ENCODE measurements at regions not wholly inside any gene's neighbourhood (a gene's known extent, or its start where the extent isn't known, plus 50 kb on each side); places are given as distances from the start of the nearest gene placed in this dataset.

DNA sequence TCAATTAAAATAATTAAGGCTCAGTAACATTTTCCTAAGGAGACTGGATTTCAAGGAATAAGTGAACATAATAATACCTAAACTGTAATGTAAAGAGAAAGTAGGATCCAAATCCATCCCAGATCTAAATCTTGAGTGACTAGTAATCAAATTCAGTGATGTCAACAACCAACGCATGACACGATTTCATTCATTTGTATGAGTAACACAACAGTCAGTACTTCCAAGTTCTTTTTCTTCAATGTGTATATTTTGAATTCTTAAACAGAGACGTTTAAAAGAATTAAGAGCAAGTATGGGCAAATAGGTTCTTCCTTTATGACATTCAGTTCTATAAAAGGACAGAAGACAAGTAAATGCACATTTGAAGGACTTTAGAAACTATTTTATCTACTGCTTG lies 104.3 kb upstream of the CNTN1 start:
- H3K4me3 ChIP-seq: no peak overlapping the region
- TF ChIP-seq, protein P1, sequence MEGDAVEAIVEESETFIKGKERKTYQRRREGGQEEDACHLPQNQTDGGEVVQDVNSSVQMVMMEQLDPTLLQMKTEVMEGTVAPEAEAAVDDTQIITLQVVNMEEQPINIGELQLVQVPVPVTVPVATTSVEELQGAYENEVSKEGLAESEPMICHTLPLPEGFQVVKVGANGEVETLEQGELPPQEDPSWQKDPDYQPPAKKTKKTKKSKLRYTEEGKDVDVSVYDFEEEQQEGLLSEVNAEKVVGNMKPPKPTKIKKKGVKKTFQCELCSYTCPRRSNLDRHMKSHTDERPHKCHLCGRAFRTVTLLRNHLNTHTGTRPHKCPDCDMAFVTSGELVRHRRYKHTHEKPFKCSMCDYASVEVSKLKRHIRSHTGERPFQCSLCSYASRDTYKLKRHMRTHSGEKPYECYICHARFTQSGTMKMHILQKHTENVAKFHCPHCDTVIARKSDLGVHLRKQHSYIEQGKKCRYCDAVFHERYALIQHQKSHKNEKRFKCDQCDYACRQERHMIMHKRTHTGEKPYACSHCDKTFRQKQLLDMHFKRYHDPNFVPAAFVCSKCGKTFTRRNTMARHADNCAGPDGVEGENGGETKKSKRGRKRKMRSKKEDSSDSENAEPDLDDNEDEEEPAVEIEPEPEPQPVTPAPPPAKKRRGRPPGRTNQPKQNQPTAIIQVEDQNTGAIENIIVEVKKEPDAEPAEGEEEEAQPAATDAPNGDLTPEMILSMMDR (IDR thresholded peaks at IDR 0.05): no peak
- TF ChIP-seq POLR2A (IDR thresholded peaks at IDR 0.05): no peak
- intact Hi-C loops (cut with DNase I): no loop called here
- H3K9me3 ChIP-seq: no peaks in the 10 kb centered on the region
- H3K36me3 ChIP-seq: no peaks in the 10 kb centered on the region
- 59% methylated on average over 3 of the region's 3 CpGs for WGBS (ENCODE audit: insufficient coverage, low coverage, low lambda C conversion rate, missing lambda C conversion rate)
- no peaks in the 10 kb centered on the region for H3K27me3 ChIP-seq
- no peak overlapping the region for H3K27ac ChIP-seq
- no peak for ATAC-seq
- DNase-seq: no peak
- H3K4me1 ChIP-seq: no peaks in the 10 kb centered on the region

DNA sequence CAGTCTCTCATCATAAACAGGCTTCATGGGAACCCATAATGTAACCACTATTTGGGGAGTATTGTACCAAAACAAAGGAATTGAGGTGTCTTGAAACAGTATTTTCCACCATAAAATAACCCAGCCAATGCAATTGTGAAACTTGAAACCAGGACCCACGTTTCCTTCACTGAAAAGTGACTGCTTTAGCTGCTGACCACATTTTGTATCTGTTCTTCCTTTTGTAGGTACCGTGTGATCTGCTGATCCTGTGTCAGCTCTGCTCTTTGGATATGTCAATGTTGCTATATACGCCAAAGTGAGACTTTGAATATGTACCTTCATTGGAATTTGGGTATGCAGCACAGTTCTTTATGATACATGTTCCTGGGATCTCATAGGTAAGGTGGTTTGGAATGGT lies 95.1 kb upstream of the CNTN1 start:
- Histone ChIP-seq H3K27me3 (no peaks in the 10 kb centered on the region), H3K4me1 (no peaks in the 10 kb centered on the region), H3K36me3 (no peaks in the 10 kb centered on the region), H3K4me3 (no peak overlapping the region), H3K27ac (no peak overlapping the region), H3K9me3 (no peaks in the 10 kb centered on the region)
- 24% methylated on average over 3 of the region's 3 CpGs for whole genome bisulfite sequencing (ENCODE audit: insufficient coverage, low coverage, low lambda C conversion rate, missing lambda C conversion rate)
- DNase-seq (no peak), ATAC-seq (no peak)
- TF ChIP-seq, protein P1 (IDR thresholded peaks at IDR 0.05): no peak
- TF ChIP-seq POLR2A (IDR thresholded peaks at IDR 0.05): no peak
- intact Hi-C loops (cut with DNase I): no loop called here

DNA sequence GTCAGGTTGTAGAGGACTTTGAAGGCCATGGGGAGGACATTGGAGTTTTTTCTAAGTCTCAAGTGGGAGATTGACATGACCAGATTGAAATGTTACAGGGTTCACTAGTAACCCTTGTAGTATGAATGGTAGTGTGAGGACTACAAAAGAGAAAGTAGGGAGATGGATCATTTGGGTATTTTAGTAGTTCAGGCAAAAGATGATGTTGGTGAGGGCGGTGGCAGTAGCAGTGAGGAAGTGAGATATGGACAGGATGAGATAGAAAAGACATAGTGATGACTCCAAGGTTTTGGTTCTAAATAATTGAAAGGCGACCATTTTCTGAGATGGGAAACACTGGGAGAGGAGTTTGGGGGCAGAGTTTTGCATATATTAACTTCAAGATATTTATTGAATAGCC lies 94.2 kb upstream of the CNTN1 start:
- ATAC-seq: no peak
- no peak overlapping the region for H3K27ac ChIP-seq
- no peaks in the 10 kb centered on the region for H3K4me1 ChIP-seq
- 21% methylated on average over 2 of the region's 2 CpGs for WGBS (ENCODE audit: insufficient coverage, low coverage, low lambda C conversion rate, missing lambda C conversion rate)
- no peak overlapping the region for H3K4me3 ChIP-seq
- intact Hi-C loops (cut with DNase I): no loop called here
- no peak for DNase-seq
- no peaks in the 10 kb centered on the region for H3K27me3 ChIP-seq
- no peak for TF ChIP-seq POLR2A (IDR thresholded peaks at IDR 0.05)
- TF ChIP-seq, protein P1 (IDR thresholded peaks at IDR 0.05): no peak
- H3K9me3 ChIP-seq: no peaks in the 10 kb centered on the region
- no peaks in the 10 kb centered on the region for H3K36me3 ChIP-seq

DNA sequence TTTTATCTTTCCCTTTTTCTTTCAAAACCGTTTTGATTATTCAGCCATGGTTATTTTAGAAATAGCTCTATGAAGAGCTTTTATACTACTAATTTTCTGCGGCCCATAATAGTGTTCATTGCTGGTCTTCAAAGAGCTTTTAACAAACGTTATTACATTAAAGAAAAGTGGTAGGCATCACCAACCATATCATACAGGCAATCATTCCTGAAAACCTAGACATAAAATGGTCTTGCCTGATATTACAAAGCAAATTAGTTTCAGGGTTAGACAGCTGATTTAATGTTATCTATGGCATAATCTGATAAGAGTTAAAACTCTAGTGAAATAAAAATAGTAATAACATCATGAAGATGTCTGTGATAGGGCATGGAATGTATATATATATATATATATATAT lies 89.7 kb upstream of the CNTN1 start:
- Histone ChIP-seq H3K9me3 (no peaks in the 10 kb centered on the region), H3K36me3 (no peaks in the 10 kb centered on the region), H3K27ac (no peak overlapping the region), H3K4me3 (no peak overlapping the region), H3K27me3 (no peaks in the 10 kb centered on the region), H3K4me1 (no peaks in the 10 kb centered on the region)
- TF ChIP-seq, protein P1 (IDR thresholded peaks at IDR 0.05): no peak
- no peak for TF ChIP-seq POLR2A (IDR thresholded peaks at IDR 0.05)
- ATAC-seq (no peak), DNase-seq (no peak)
- 32% methylated on average over 3 of the region's 3 CpGs for WGBS (ENCODE audit: insufficient coverage, low coverage, low lambda C conversion rate, missing lambda C conversion rate)
- intact Hi-C loops (cut with DNase I): no loop called here

DNA sequence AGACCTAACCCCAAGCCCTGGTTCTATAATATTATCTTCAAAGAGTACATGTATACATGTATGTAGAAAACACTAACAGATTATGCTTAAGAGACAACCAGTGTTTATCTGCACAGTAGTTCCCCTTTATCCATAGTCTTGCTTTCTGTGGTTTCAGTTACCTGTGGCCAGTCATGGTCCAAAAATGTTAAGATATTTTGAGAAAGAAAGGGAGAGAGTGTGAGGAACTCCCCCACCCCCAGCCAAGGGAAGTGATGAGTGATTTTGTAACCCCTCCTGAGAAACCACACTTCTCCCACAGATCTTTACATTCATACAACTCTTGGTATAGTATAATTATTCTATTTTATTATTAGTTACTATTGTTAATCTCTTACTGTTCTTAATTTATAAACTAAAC lies 77.3 kb upstream of the CNTN1 start:
- ATAC-seq: no peak
- H3K4me3 ChIP-seq: no peak overlapping the region
- intact Hi-C loops (cut with DNase I): no loop called here
- TF ChIP-seq, protein P1 (IDR thresholded peaks at IDR 0.05): no peak
- no peak for TF ChIP-seq POLR2A (IDR thresholded peaks at IDR 0.05)
- no peaks in the 10 kb centered on the region for H3K9me3 ChIP-seq
- H3K27me3 ChIP-seq: no peaks in the 10 kb centered on the region
- no peaks in the 10 kb centered on the region for H3K36me3 ChIP-seq
- DNase-seq: no peak
- no peaks in the 10 kb centered on the region for H3K4me1 ChIP-seq
- H3K27ac ChIP-seq: no peak overlapping the region
